ENCODE measurements at regions not wholly inside any gene's neighbourhood (a gene's known extent, or its start where the extent isn't known, plus 50 kb on each side); places are given as distances from the start of the nearest gene placed in this dataset.

DNA sequence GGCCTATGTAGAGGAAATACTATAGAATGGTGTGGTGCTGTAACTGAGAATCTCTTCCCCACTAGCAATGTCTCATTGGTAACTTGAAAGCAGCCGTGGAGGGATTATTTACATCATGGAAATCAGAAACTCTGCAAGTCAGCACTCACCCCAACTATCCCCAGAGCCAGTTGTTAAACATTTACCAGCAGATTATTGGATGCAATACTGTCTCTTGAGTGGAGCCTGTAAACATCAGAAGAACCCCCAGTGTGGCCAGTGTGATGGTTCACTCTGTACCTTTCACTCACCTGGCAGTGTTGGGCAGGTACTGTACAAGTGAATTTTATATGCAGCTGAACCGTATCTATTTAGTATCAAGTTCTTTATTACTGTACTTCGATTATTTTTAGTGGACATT, 299.8 kb upstream of the SALL1 start:
- no peak for TF ChIP-seq REST (IDR thresholded peaks at IDR 0.05; ENCODE audit: low read depth)
- TF ChIP-seq, protein P1, sequence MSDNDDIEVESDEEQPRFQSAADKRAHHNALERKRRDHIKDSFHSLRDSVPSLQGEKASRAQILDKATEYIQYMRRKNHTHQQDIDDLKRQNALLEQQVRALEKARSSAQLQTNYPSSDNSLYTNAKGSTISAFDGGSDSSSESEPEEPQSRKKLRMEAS (IDR thresholded peaks at IDR 0.05), result no peak
- TF ChIP-seq EP300 (IDR thresholded peaks at IDR 0.05; ENCODE audit: borderline replicate concordance), result no peak
- TF ChIP-seq ZBTB7A (IDR thresholded peaks at IDR 0.05; ENCODE audit: low read depth), result no peak
- TF ChIP-seq USF1 (IDR thresholded peaks at IDR 0.05), result no peak
- no peak for TF ChIP-seq YY1 (IDR thresholded peaks at IDR 0.05; ENCODE audit: low read depth)
- no peak for TF ChIP-seq TEAD4 (IDR thresholded peaks at IDR 0.05)
